ENCODE measurements at regions not wholly inside any gene's neighbourhood (a gene's known extent, or its start where the extent isn't known, plus 50 kb on each side); places are given as distances from the start of the nearest gene placed in this dataset.

- no peak for DNase-seq (ENCODE audit: low spot score)
Observed at GRCh38 chr4:110897784-110898183, 274.9 kb upstream of the PITX2 start.

- no peak for DNase-seq (ENCODE audit: low spot score)
Observed at GRCh38 chr4:110898290-110898689, 275.4 kb upstream of the PITX2 start.

DNA sequence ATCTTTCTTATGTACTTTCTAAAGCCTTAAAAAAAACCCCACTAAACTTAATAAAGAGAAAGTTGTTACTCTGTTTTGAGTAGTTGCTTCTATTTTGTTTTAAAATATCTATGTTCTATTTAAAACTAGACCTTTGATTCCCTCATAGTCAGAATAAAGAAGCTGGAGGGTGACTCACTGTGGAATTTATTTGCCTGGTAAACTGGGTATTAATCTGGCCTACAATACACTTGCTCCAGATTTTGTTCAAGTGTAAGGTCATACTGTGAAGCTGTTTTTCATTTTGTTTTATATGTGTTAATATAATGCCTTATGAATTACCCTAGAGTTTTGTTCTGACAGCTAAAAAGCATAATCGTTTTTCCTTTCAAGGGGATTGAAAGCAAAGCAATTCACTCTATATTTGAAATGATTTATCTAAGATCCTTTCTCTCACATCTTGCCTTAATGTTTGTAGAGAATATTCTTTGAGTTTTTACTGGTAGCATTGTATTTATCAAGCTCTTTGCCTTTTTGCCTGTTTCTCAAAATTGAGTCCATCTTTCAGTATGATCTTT lies 277.4 kb upstream of the PITX2 start:
- peak; percentile 31 for DNase-seq (ENCODE audit: low spot score)

DNA sequence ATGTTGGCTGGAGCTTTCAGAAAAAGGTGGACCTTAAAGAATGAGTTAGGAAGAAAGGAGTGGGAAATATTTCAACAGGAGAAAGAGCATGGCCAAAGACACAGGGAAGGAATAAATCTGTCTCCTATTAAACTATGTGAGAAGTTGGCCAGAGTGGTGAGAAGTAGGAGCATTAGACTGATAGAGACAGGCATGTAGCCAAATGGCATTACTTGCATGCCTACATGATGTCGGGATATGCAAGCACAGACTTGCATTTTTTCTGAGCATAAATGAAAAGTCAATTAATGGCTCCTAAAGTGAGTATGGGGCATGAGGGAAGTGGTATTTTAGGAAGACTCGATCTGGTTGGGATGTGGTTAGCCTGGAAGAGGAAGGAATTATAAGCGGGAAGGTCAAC lies 279.6 kb upstream of the PITX2 start:
- DNase-seq (ENCODE audit: low spot score): no peak

DNA sequence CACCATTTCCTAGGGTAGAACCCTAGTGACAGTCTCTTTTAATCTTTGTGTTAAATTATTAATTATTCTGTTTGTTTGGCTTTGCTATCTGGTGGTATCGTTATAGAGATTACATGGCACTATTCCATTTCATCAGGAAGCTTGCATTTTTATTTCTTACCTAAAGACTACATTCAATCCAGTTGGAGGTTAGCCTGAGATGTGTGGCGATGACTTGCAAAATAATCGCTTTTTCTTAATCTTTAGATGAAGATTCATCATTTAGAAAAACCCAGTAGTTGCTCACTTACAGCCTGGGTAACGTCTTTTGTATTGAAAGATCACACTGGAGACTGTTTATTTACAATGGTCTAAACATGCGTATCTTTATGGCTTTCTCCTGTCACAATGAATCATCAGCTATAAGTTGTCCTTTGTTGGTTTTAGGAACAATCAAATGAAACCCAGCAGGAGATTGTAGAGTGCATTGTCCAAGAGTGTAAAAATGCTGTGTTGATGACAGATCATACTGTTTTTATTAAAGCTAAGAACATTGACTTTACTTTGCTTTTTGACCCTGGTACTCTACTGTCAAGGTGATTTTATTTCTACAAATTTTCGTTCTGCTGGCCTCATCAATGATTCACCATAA lies 281.7 kb upstream of the PITX2 start:
- no peak for DNase-seq (ENCODE audit: low spot score)

DNA sequence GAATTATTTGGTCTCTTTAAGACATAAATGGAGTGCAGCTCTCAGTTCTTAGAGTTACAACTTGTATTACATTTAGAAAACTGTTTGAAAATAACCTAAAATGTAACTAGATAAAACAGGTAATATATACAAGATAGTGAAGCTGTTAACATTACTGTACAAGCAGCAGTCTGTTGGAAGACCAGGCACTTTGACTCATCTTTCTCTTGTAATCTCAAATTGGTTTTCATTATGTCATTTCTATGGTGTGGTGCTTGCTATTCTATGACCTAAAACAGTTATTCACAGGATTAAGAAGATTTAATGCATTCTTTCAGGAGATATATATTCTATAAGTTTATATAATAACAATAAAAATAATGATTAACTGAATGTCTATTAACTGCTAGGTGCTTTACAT lies 282.5 kb upstream of the PITX2 start:
- DNase-seq (ENCODE audit: low spot score): no peak

DNA sequence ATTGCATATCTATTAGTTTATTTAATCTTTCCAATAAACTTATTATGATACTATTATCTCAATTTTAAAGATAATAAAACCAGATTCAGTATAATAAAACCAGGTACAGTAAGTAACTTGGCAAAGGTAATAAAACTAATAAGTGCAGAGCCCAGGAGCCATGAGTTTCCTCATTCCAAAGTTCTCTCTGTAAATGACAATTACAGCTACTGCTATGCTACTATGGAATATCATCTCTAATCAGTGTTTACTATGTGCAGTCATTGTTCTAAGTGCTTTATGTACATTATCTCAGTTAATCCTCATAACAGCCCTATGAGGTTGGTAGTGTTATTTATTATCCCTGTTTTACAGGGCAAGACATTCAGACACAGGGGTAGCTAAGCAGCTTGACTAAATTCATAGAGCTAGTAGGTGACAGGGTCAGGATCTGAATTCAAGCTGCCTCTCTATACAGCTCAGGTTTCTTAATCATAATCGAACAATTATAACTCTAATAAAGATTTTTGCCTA lies 285.0 kb upstream of the PITX2 start:
- no peak for DNase-seq (ENCODE audit: low spot score)

- DNase-seq (ENCODE audit: low spot score): no peak
Observed at GRCh38 chr4:110914791-110915190, 291.9 kb upstream of the PITX2 start.

GRCh38 chr4:110915301-110915700 lies 292.4 kb upstream of the PITX2 start:
- no peak for DNase-seq (ENCODE audit: low spot score)

- DNase-seq (ENCODE audit: low spot score): no peak
Observed at GRCh38 chr4:110916505-110916904, 293.6 kb upstream of the PITX2 start.

- no peak for DNase-seq (ENCODE audit: low spot score)
Observed at GRCh38 chr4:110917835-110918234, 295.0 kb upstream of the PITX2 start.

- DNase-seq (ENCODE audit: low spot score): no peak
Observed at GRCh38 chr4:110920990-110921389, 298.1 kb upstream of the PITX2 start.

GRCh38 chr4:110924761-110925160 lies 301.9 kb upstream of the PITX2 start:
- DNase-seq (ENCODE audit: low spot score): no peak

- no peak for DNase-seq (ENCODE audit: low spot score)
Observed at GRCh38 chr4:110926841-110927400, 304.0 kb upstream of the PITX2 start.

GRCh38 chr4:110933341-110933740 lies 310.5 kb upstream of the PITX2 start:
- no peak for DNase-seq (ENCODE audit: low spot score)

DNA sequence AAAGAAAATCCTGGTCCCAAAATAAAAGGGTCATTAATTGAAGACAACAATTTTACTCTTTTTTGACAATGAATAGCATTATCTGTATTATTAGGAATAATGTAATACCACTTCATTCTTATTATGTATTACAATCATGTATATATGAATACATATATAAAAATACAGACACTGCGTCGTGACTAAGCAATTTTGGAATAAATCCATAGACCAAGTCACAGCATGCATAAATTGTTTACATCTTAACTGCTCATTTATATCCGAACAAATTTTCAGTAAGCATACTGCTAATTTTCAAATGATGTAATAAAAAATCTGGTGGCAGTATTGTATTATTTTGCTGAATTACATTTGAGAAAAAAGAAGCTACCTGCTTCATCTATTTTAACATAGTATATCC lies 321.6 kb upstream of the PITX2 start:
- DNase-seq (ENCODE audit: low spot score): no peak

- DNase-seq (ENCODE audit: low spot score): no peak
Observed at GRCh38 chr4:110945600-110945999, 322.7 kb upstream of the PITX2 start.

- DNase-seq (ENCODE audit: low spot score): no peak
Observed at GRCh38 chr4:110949542-110949941, 326.7 kb upstream of the PITX2 start.

GRCh38 chr4:110950731-110951130 lies 327.9 kb upstream of the PITX2 start:
- DNase-seq (ENCODE audit: low spot score): no peak

DNA sequence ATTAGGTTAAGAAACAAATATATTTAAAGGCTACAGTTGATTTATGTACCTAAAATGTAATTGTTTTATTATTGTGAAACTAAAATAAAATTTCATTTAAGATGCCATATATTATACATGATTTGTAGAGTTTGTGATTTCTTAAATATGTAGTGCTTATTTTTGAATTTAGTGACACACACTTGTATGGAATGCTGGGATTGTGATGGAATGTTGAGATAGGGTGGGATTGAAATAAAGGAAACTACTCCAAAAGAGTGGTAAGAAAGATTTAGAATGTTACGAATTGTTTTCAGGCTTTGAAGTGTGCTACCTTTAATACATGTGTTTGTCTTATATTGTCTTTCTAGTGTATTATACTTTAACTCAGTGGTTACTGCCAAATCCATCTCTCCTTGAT lies 330.3 kb upstream of the PITX2 start:
- peak; percentile 7 for DNase-seq (ENCODE audit: low spot score)

DNA sequence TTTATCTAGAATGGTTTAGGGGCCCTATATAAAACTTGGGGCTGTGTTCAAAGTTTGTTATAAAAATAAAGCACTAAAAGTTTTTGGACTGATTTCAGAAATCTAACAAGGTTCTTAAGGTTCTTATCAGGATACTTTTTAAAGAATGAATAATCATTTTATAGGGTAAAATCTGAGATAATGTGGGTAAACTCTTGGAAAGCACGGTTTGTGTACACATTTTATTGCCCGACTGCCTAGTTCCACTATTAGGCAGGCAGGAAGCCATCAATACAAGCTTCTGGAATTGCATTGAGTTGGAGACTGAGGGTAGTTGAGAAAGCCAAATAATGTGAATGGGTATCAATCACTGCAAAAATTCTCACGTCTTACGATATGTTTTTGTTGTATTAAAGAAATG lies 331.0 kb upstream of the PITX2 start:
- no peak for DNase-seq (ENCODE audit: low spot score)

DNA sequence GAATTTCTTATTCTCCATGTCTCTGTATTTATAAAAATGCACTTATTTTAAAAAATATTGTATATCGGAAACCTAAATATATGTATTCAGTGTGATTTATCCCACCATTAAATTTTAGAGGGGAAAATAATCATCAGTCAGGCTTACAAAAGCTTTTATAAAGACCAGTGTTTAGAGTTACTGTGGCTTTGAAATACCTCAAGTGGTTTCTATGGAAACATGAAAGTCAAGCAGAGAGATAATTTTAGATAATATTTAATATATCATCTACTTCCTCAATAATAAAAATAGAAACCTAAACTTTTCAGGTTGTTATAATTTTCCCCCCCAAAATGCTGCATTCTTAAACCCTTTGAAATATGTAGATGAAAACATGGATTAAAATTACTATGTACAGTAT lies 332.9 kb upstream of the PITX2 start:
- DNase-seq (ENCODE audit: low spot score): no peak

GRCh38 chr4:110959041-110959643 lies 336.3 kb upstream of the PITX2 start:
- DNase-seq (ENCODE audit: low spot score): no peak

All from AG20443 (cell line).